ENCODE measurements at regions not wholly inside any gene's neighbourhood (a gene's known extent, or its start where the extent isn't known, plus 50 kb on each side); places are given as distances from the start of the nearest gene placed in this dataset.
"Not testable (repeated sequence)": the region's sequence is repeated elsewhere in the genome, so short reads cannot be mapped to it uniquely, and the experiment has no call there.

DNA sequence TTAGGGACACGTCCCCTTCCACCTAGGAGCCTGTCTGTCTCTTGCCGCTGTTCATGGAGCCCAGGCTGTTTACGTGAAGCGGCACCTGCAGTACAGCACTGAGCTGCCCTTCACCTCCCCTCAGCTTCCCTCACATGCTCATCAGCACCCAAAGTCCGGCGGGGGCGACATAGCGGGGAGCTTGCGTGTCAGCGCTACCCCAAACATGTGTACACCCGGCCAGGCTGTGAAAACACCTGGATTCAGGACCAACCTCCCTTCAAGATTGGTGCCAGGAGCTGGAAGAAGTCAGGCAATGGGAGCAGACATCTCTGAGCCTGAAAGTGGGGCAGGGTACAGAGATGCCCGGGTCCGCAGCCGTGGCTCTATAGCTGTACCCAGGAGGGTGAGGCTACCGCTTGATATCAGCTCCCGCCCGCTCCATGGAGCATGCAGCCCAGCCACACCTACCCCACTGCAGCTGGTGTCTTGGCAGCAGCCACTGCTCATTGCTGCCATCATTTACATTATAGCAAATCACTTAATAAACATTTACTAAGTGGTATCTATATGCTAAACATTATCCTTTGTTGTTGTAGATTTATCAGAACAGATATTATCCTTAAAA is 712.1 kb downstream of the CDH9 start:
- Histone ChIP-seq H3K27me3 (ENCODE audit: control insufficient read depth, insufficient read depth, low read length) (no peaks in the 10 kb centered on the region), H3K4me3 (ENCODE audit: insufficient read depth, low read depth, low read length) (no peak overlapping the region), H3K36me3 (replicated peaks; ENCODE audit: control insufficient read depth, insufficient read depth, low read length) (no peaks in the 10 kb centered on the region)
- no peak for DNase-seq

DNA sequence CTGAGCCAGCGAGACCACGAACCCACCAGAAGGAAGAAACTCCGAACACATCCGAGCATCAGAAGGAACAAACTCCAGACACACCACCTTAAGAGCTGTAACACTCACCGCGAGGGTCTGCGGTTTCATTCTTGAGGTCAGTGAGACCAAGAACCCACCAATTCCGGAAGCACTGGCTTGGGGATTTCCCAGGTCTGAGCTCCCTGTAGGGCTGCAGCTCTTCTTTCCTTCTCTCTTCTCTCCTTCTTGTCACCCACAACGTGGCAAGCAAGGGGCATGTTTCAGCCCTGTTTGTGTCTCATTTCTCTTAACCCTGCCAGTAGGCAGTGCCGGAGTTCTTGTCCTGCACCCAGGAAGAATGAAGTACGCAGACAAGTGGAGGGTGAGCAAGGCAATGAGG is 713.0 kb downstream of the CDH9 start:
- H3K27me3 ChIP-seq (ENCODE audit: control insufficient read depth, insufficient read depth, low read length); H3K4me3 ChIP-seq (ENCODE audit: insufficient read depth, low read depth, low read length); H3K36me3 ChIP-seq (replicated peaks; ENCODE audit: control insufficient read depth, insufficient read depth, low read length); DNase-seq: not testable (repeated sequence)

DNA sequence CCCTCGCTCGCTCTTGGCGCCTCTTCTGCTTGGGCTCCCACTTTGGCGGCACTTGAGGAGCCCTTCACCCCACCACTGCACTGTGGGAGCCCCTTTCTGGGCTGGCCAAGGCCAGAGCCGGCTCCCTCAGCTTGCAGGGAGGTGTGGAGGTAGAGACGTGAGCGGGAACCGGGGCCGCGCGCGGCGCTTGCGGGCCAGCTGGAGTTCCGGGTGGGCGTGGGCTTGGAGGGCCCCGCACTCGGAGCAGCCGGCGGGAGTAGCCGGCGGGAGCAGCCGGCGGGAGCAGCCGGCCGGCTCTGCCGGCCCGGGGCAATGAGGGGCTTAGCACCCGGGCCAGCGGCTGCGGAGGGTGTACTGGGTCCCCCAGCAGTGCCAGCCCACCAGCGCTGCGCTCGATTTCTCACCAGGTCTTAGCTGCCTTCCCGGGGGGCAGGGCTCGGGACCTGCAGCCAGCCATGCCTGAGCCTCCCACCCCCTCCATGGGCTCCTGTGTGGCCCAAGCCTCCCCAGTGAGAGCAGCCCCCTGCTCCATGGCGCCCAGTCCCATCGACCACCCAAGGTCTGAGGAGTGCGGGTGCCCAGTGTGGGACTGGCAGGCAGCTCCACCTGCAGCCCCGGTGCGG is 714.0 kb downstream of the CDH9 start:
- not testable (repeated sequence) for H3K27me3 ChIP-seq (ENCODE audit: control insufficient read depth, insufficient read depth, low read length); H3K4me3 ChIP-seq (ENCODE audit: insufficient read depth, low read depth, low read length); H3K36me3 ChIP-seq (replicated peaks; ENCODE audit: control insufficient read depth, insufficient read depth, low read length); DNase-seq

DNA sequence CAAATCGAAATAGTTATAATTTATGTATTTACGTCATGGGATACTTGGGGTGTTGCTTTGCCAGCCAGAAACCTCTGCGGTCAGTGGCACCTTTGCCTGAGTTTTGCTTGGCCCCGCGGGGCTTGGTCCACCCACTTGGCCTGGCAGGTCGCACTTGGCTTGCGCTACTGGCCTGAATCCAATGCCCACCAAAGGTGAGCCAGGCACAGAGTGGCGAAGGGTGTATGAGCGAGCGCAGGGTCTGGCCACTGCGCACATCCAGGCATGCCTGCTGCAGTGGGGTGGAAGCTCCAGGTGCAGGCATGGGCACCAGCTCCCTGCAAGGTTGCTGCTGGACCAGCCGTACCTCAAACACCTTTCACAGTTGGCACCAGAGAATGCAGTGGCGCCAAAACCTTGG is 714.6 kb downstream of the CDH9 start:
- no peaks in the 10 kb centered on the region for H3K27me3 ChIP-seq (ENCODE audit: control insufficient read depth, insufficient read depth, low read length)
- H3K4me3 ChIP-seq (ENCODE audit: insufficient read depth, low read depth, low read length) = no peak overlapping the region
- no peak for DNase-seq
- no peaks in the 10 kb centered on the region for H3K36me3 ChIP-seq (replicated peaks; ENCODE audit: control insufficient read depth, insufficient read depth, low read length)

DNA sequence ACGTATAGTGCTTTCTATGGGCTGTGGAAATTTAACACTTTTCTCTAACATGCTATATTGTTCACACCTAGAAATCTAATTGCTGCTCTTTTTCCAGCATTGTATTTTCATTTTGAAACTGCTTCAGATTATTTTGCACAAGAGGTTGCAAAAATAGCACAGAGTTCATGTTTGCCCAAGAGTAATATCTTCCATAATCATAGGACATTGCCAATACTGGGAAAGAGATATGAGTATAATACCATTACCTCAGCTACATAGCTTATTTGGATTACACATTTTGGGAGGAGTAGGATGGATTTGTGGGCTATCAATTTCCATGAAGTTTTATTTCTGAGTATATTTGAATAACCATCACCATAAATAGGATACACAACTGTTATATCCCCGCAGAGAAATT is 717.1 kb downstream of the CDH9 start:
- no peaks in the 10 kb centered on the region for H3K36me3 ChIP-seq (replicated peaks; ENCODE audit: control insufficient read depth, insufficient read depth, low read length)
- DNase-seq = no peak
- H3K4me3 ChIP-seq (ENCODE audit: insufficient read depth, low read depth, low read length) = no peak overlapping the region
- no peaks in the 10 kb centered on the region for H3K27me3 ChIP-seq (ENCODE audit: control insufficient read depth, insufficient read depth, low read length)

DNA sequence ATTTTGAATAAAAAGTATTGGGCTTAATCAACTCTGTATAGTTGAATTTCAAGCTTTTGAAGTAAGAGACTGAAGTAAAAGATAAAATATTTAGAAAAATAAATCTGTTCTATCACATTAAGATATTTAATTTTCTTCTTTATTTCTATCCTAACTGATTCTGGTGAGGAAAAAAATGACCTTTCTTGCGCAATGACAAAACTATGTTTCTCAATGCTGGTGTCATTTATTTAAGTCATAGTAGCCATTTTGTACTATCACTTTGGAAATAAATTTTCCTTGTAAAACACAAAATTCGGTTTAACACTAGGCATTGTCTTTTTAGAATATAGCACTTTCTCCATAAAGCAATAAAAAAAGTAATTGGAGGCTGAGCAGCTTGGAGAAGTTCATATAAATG is 728.0 kb downstream of the CDH9 start:
- H3K27me3 ChIP-seq (ENCODE audit: control insufficient read depth, insufficient read depth, low read length) = no peaks in the 10 kb centered on the region
- no peak overlapping the region for H3K4me3 ChIP-seq (ENCODE audit: insufficient read depth, low read depth, low read length)
- no peak for DNase-seq
- no peaks in the 10 kb centered on the region for H3K36me3 ChIP-seq (replicated peaks; ENCODE audit: control insufficient read depth, insufficient read depth, low read length)

DNA sequence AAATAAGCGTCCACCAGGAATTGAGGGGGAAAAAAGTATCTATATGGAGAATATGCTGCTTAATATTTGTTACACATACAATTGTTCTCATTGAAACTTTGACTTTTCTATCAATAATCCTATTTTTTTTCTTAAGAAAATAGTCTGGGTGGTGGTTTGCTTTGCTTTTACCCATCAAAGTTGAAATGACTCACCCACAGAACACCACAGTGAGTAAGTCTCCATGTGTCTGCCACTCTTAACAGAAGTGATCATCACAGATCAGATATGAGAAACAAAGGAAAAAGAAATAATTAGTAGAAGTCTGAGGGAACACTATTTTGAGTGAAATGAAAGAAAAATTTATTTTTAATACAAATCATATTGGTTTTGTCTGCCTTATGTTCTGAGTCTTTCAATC is 742.8 kb downstream of the CDH9 start:
- DNase-seq = no peak
- H3K36me3 ChIP-seq (replicated peaks; ENCODE audit: control insufficient read depth, insufficient read depth, low read length) = no peaks in the 10 kb centered on the region
- H3K4me3 ChIP-seq (ENCODE audit: insufficient read depth, low read depth, low read length) = no peak overlapping the region
- no peaks in the 10 kb centered on the region for H3K27me3 ChIP-seq (ENCODE audit: control insufficient read depth, insufficient read depth, low read length)

DNA sequence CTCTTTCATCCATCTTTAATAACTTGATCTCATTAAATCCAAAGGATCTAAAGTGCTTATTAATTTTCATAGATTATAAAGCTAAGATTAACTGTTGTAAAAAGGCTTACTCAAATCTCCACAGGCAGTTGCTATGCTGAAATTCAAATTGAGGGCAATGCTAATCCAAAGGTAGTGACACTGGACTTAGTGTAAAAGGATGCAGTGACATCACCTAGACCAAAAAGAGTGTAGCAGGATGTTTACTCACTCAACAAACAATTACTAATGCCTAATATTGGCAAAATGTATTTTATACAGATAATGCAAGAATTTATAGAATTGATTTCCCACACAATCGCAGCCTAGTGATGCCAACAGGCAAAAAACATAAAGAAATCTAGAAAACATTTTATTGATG is 756.2 kb downstream of the CDH9 start:
- Histone ChIP-seq H3K27me3 (ENCODE audit: control insufficient read depth, insufficient read depth, low read length) (no peaks in the 10 kb centered on the region), H3K36me3 (replicated peaks; ENCODE audit: control insufficient read depth, insufficient read depth, low read length) (no peaks in the 10 kb centered on the region), H3K4me3 (ENCODE audit: insufficient read depth, low read depth, low read length) (no peak overlapping the region)
- DNase-seq = no peak

DNA sequence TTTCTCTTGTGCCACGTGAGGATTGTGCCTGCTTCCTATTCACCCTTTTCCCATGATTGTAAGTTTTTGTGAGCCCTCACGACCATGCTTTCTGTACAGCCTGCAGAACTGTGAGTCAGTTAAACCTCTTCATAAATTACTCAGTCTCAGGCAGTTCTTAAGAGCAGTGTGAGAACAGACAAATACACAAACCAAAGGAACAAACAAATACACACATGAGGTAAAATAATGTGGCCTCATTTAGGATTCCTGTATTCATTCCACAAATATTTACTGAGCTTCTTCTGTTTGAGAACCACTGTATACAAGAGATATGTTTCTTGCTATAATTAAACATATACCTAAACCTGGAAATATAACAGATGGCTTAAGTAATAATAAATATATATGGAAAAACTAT is 760.3 kb downstream of the CDH9 start:
- Histone ChIP-seq H3K36me3 (replicated peaks; ENCODE audit: control insufficient read depth, insufficient read depth, low read length) (no peaks in the 10 kb centered on the region), H3K4me3 (ENCODE audit: insufficient read depth, low read depth, low read length) (no peak overlapping the region), H3K27me3 (ENCODE audit: control insufficient read depth, insufficient read depth, low read length) (no peaks in the 10 kb centered on the region)
- DNase-seq = no peak

DNA sequence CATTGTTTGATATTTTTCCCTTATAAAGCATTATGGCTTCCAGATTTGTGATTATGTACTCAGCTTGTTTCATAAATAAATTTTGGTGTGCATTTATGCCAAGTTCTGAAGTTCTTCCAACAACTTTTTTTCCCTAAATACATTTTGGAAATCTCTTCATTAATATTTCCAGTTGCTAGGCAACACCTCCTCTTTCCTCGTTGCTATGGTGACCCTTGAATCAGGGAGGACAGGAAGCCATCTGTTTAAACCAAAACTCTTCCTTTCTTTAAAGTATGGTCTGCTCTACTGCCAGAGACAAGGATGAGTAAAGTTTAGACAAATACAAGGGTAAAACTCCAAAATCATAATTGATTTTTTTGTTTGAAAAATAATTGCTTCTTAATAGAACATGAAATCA is 779.3 kb downstream of the CDH9 start:
- no peak overlapping the region for H3K4me3 ChIP-seq (ENCODE audit: insufficient read depth, low read depth, low read length)
- DNase-seq = no peak
- no peaks in the 10 kb centered on the region for H3K36me3 ChIP-seq (replicated peaks; ENCODE audit: control insufficient read depth, insufficient read depth, low read length)
- H3K27me3 ChIP-seq (ENCODE audit: control insufficient read depth, insufficient read depth, low read length) = no peaks in the 10 kb centered on the region; the same call in 1 of the 2 replicates

DNA sequence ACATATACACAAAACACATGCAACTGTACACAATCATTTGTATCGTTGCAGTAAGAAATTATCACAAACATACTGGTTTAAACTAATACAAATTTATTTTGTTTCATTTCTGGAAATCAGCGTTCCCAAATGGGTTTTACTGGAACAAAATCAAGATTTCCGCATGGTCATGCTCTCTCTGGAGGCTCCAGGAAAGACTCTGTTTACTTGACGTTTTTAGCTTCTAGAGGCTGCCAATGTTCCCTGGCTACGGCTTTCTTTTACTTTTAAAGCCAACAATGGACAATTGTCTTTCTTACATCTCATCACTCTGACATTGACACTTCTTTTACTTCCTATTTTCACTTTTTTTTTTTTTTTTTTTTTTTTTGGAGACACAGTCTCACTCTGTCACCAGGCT is 793.1 kb downstream of the CDH9 start:
- Histone ChIP-seq H3K4me3 (ENCODE audit: insufficient read depth, low read depth, low read length) (no peak overlapping the region), H3K27me3 (ENCODE audit: control insufficient read depth, insufficient read depth, low read length) (no peaks in the 10 kb centered on the region), H3K36me3 (replicated peaks; ENCODE audit: control insufficient read depth, insufficient read depth, low read length) (no peaks in the 10 kb centered on the region)
- no peak for DNase-seq

DNA sequence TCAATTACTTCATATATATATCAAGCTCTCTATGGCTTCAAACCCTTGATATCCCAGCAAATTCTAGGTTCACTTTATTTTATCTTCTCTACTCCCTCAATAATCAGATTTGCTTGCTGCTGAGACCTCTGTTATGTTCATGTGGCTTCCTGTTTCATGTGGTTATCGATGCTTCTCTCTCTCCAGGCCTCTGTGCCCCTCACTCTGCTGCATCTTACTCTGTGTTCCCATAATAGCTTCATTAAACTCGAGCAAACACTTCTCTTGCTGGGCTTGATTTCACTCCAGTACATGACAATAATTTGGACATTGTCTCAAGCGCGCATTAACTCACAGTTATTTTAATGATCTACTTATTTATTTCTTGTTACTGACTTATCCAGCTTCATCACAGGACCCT is 798.8 kb downstream of the CDH9 start:
- no peak for DNase-seq
- H3K36me3 ChIP-seq (replicated peaks; ENCODE audit: control insufficient read depth, insufficient read depth, low read length) = no peaks in the 10 kb centered on the region
- no peak overlapping the region for H3K4me3 ChIP-seq (ENCODE audit: insufficient read depth, low read depth, low read length)
- no peaks in the 10 kb centered on the region for H3K27me3 ChIP-seq (ENCODE audit: control insufficient read depth, insufficient read depth, low read length)

DNA sequence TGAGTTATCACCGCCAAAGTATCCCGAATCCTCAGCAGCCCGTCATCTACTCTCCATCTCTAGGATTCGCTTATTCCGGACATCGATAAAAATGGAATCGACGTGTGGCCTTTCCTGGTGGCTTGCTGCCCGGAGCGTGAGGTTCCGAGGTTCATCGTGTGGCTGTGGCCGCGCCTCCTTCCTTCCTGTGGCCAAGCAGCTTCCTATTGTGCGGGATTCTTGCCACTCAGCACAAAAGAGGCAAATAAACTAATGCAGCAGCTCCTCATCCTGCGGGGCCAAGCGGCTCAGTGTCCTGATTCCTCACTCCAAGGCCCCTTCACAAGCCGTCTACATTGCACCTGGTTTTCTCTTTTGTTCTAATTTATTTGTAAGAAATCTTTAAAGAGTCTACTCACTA is 800.9 kb downstream of the CDH9 start:
- DNase-seq = no peak
- H3K4me3 ChIP-seq (ENCODE audit: insufficient read depth, low read depth, low read length) = no peak overlapping the region
- no peaks in the 10 kb centered on the region for H3K27me3 ChIP-seq (ENCODE audit: control insufficient read depth, insufficient read depth, low read length)
- H3K36me3 ChIP-seq (replicated peaks; ENCODE audit: control insufficient read depth, insufficient read depth, low read length) = no peaks in the 10 kb centered on the region

DNA sequence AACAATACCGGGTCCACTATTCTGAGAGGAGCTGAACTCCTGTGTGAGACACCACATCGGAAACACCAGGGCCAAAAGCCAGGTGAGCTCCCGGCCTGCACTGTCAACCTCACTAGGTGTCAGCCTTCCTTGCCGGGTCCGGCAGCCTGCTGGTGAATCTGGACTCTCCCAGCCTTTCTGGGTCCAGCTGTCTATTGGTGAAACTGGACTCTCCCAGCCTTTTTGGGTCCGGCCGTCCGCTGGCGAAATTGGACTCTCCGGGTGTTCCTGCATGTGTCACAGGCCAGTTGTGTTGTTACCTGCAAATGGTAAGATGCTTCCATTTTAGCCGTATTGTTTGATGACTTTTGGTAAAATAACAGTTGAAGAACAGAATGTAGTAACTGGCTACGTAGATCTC is 801.5 kb downstream of the CDH9 start:
- H3K4me3 ChIP-seq (ENCODE audit: insufficient read depth, low read depth, low read length) = no peak overlapping the region

DNA sequence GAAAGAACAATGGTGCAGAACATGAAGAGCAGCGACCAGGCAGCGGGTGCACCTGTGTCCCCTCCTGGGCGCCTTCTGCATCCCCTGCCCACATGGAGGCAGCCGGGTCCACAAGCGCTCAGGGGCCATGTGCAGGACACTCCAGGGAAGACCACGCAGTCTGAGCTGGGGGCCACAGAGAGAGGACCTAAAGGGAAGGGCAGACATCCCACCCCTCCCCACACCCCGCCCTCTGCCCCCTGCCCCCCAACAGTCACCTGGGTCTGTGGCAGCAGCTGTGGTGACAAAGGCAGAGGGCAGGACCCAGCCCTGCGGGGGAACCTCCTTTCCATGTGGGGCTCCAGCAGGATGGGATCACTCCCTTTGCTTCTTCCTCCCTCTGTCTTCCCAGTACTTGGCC is 805.7 kb downstream of the CDH9 start:
- no peak for DNase-seq
- Histone ChIP-seq H3K4me3 (ENCODE audit: insufficient read depth, low read depth, low read length) (no peak overlapping the region), H3K27me3 (ENCODE audit: control insufficient read depth, insufficient read depth, low read length) (no peaks in the 10 kb centered on the region), H3K36me3 (replicated peaks; ENCODE audit: control insufficient read depth, insufficient read depth, low read length) (no peaks in the 10 kb centered on the region)

More for the DNA sequence above, 801.5 kb downstream of the CDH9 start:
- Histone ChIP-seq H3K27me3 (ENCODE audit: control insufficient read depth, insufficient read depth, low read length) (no peaks in the 10 kb centered on the region), H3K36me3 (replicated peaks; ENCODE audit: control insufficient read depth, insufficient read depth, low read length) (no peaks in the 10 kb centered on the region)
- no peak for DNase-seq

DNA sequence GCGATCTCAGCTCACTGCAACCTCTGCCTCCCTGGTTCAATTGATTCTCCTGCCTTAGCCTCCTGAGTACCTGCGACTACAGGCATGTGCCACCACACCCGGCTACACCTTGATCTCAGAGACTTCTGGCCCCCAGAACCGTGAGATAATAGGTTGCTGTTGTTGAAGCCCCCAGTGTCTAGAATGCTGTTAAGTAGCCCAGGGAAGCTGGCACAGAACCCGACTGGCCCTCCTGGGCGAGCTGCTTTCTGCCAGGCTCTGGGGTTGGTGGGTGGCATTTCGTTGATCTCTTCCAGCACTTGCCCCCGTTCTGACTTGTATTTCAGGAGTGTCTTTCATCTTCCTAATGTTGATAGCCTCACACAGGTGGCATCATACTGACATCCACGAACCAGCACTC is 807.1 kb downstream of the CDH9 start:
- Histone ChIP-seq H3K27me3 (ENCODE audit: control insufficient read depth, insufficient read depth, low read length) (no peaks in the 10 kb centered on the region), H3K4me3 (ENCODE audit: insufficient read depth, low read depth, low read length) (no peak overlapping the region), H3K36me3 (replicated peaks; ENCODE audit: control insufficient read depth, insufficient read depth, low read length) (no peaks in the 10 kb centered on the region)
- no peak for DNase-seq

All from H7 (cell line).